Endothelial cell of umbilical vein (primary cell): ENCODE measurements at regions not wholly inside any gene's neighbourhood (a gene's known extent, or its start where the extent isn't known, plus 50 kb on each side); places are given as distances from the start of the nearest gene placed in this dataset.

Experiments
- EZH2 ChIP-seq: IDR thresholded peaks from 2 replicates; pipeline ENCODE4 v1.6.1; 2012; ENCODE audit warnings: borderline replicate concordance, low read depth, mild to moderate bottlenecking, moderate library complexity, low read length, inconsistent platforms; ENCODE audit not compliant: severe bottlenecking
- FOS ChIP-seq: IDR thresholded peaks from 2 replicates; pipeline ENCODE4 v1.6.1; 2011; ENCODE audit warnings: mild to moderate bottlenecking, low read length, moderate library complexity, borderline replicate concordance; ENCODE audit not compliant: insufficient read depth
- JUN ChIP-seq: IDR thresholded peaks from 2 replicates; pipeline ENCODE4 v1.6.1; 2011; ENCODE audit warnings: borderline replicate concordance, low read depth; ENCODE audit not compliant: insufficient read length, insufficient read depth
- MAX ChIP-seq: IDR thresholded peaks from 2 replicates; pipeline ENCODE4 v1.6.1; 2011; ENCODE audit not compliant: insufficient read depth, insufficient read length
- MYC ChIP-seq: IDR thresholded peaks from one replicate; pipeline ENCODE4 v1.6.1; 2011; ENCODE audit warnings: mild to moderate bottlenecking, low read depth, low read length
- POLR2A ChIP-seq: IDR thresholded peaks from 2 replicates; pipeline ENCODE4 v1.6.1; 2012; ENCODE audit warnings: low read depth, mild to moderate bottlenecking, control low read depth, low read length
- POLR2AphosphoS5 ChIP-seq: IDR thresholded peaks from 2 replicates; pipeline ENCODE4 v1.6.1; 2012; ENCODE audit warnings: low read depth, mild to moderate bottlenecking, control low read depth, low read length, moderate library complexity; ENCODE audit not compliant: insufficient read depth
- TF ChIP-seq, protein P1 (sequence below), 2 donors: IDR thresholded peaks; 1 replicate in 1 of 2; 2 replicates in 1 of 2; pipeline ENCODE4 v1.5.1; 2011; ENCODE audit warnings: low read length in 2 of 2, mild to moderate bottlenecking in 2 of 2, moderate library complexity in 2 of 2, control low read depth in 1 of 2, inconsistent platforms in 1 of 2, low read depth in 1 of 2; ENCODE audit not compliant: insufficient read depth in 1 of 2; ENCODE audit errors: extremely low read depth in 1 of 2

GRCh38 chr13:106343836-106344235, 191.6 kb downstream of the EFNB2 start:
- no peak for TF ChIP-seq POLR2AphosphoS5
- no peak for TF ChIP-seq MAX
- TF ChIP-seq, protein P1, sequence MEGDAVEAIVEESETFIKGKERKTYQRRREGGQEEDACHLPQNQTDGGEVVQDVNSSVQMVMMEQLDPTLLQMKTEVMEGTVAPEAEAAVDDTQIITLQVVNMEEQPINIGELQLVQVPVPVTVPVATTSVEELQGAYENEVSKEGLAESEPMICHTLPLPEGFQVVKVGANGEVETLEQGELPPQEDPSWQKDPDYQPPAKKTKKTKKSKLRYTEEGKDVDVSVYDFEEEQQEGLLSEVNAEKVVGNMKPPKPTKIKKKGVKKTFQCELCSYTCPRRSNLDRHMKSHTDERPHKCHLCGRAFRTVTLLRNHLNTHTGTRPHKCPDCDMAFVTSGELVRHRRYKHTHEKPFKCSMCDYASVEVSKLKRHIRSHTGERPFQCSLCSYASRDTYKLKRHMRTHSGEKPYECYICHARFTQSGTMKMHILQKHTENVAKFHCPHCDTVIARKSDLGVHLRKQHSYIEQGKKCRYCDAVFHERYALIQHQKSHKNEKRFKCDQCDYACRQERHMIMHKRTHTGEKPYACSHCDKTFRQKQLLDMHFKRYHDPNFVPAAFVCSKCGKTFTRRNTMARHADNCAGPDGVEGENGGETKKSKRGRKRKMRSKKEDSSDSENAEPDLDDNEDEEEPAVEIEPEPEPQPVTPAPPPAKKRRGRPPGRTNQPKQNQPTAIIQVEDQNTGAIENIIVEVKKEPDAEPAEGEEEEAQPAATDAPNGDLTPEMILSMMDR (IDR thresholded peaks at IDR 0.05; ENCODE audit: extremely low read depth in 1 of 2, insufficient read depth in 1 of 2, low read depth in 1 of 2, low read length in 2 of 2), result no peak
- TF ChIP-seq EZH2, result no peak
- no peak for TF ChIP-seq POLR2A
- no peak for TF ChIP-seq MYC
- TF ChIP-seq FOS, result no peak
- TF ChIP-seq JUN, result no peak
